A172 (cell line): ENCODE measurements at regions not wholly inside any gene's neighbourhood (a gene's known extent, or its start where the extent isn't known, plus 50 kb on each side); places are given as distances from the start of the nearest gene placed in this dataset.
A peak's percentile ranks its signal among the peaks of the same experiment; 100 is the strongest.

Source experiments
- DNase-seq: peaks from one replicate; pipeline ENCODE4 v3.0.0-alpha.2; 2015; ENCODE audit warnings: low spot score

DNA sequence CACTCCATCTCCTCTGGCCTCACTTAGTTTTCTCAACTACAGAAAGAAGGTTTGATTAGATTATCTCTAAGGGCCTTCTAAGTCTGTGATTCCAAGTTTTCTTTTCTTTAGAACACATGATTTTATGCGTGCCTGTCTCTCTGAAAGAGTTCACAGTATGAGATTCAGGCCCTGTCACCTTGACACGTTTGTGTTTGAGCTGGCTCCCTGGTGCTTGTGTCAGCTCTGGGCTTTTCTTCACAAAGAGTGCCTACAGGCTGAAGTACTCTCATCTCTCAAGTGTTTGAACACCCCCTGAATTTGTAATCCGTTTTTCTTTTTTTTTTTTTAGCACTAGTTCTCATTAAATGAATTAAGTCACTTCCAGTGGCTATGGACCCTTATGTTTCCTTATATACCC, 306.9 kb upstream of the C9orf72 start:
- DNase-seq = no peak

DNA sequence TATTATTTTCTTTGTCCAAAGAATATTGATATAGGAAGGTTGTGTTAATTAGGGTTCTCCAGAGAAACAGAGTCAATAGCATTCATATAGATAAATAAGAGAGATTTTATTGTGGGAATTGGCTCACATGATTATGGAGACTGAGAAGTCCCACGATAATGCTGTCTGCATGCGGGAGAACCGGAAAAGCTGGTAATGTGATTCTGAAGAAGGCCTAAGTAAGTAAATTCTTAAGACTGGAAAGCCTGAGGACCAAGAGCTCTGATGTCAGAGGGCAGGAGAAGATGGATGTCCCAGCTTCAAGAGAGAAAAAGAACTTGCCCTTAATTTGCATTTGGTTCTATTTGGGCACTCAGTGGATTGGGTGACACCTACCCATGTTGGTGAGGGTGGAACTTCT, 307.4 kb upstream of the C9orf72 start:
- no peak for DNase-seq

DNA sequence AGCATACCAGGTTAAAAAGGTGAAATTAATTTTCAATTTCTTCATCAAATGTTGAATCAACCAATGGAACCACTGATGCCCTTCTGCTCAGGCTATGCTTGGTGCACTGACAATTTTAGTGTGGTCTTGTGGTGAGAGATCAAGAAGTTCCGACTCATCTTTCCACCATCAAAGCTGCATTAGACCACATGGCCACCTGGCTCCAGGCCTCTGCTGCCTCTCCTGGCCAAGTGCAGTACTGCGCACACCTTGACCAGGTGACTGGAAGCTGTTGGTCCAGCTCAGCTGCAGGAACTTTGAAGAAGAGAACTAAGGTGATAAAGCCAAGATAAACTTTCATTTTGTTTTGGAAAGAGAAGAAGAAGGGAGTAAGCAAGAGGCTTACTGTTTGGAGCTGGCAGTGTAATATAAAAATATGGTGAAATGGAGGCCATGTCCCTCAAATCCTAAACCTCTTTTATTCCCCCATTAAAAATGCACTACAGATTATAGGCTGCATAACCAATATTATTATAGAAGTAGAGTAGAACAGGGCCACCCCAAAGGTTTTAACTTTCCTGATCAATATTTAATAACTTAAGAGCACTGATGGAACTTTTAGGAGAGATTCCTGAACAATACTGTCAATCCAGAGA, 315.5 kb upstream of the C9orf72 start:
- peak; percentile 38 for DNase-seq

DNA sequence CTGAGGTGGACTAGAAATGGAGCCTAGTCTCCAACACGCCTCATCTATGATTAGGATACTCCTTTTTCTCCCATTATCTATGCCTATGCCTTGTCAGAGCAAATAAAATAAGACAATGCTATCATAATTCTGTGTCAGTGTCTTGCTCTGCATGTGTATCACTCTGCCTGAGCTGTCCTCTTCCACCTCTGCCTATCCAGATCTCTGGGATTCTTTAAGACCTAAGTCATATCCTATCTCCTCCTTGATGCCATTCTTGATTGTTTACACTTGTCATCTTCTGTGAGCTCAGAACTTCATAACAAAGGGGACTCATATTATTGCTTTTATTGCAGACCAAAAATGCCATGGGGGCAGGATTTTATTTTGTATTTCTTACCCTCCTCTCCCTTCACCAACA, 351.2 kb upstream of the C9orf72 start:
- no peak for DNase-seq

DNA sequence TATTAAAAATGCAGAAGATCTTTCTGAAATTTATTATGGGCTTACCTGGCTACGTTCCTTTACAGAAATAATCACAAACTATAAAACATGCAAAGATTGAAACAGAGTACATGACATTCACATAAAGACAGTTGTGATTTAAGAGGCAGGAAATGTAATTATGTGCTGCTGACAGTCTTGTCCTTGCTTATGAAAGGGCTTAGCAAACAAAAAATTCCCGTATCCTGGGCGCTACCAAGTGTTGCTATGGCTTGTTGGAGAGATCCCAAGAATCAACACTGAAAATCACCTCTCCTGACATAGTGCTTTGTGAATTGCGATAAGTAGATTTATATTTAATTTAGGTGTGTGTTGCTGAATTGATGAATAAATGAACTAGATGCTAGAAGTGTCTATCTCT, 352.5 kb upstream of the C9orf72 start:
- no peak for DNase-seq

DNA sequence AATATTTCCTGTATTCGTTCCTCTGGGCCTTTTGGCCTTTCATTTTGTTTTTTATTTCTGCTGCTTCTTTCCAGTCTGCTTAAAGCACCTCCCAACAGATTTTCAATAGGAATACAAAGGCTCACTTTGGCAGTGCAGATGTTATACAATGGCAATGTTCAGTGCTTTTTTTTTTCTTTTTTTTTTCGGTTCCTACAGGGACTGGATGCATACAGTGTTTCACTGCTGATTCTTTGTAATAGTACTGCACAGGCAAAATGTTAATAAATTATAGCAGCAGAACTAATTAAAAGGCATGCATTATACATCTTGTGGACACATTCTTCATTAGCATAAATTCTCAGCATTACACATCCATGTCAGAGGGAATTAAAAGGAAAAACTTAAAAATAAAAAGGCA, 356.6 kb upstream of the C9orf72 start:
- DNase-seq = no peak

DNA sequence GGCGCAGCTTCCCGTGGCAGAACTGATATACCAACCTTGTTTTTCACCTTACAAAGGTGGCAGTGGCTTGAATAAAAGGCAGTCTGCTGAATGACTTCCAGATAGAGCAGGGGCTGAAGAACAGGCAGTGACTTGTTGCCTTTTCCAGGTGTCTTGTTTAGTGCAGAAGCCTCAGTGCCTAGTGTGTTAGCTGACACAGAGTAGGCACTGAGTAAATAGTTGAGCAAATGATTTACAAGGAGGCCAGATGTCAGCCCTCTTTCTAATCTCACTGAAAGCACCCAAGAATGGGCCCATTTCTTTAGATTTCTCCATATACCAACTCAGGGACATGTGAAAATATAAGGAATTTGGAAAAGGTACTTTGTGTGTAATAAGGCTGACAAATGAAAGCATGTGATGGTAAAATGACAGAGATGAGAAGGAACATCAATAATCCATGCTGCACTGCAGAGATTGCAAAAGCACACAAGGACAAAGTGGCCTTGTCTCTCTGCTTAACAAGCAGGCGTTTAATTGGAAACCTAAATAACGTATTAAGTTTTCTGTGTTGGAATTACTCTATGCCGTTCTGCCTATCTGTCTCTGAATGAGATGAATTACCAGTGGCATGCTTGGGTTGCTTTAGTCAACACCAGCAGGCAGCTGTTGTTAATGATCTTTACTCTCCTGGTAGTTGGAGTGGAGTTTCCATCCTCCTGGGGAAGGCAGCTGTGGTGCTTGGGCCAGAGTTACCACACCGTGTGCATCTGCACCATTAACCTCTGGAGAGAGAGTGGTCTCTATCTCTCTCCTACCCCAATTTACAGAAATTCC, 360.1 kb upstream of the C9orf72 start:
- DNase-seq = no peak

DNA sequence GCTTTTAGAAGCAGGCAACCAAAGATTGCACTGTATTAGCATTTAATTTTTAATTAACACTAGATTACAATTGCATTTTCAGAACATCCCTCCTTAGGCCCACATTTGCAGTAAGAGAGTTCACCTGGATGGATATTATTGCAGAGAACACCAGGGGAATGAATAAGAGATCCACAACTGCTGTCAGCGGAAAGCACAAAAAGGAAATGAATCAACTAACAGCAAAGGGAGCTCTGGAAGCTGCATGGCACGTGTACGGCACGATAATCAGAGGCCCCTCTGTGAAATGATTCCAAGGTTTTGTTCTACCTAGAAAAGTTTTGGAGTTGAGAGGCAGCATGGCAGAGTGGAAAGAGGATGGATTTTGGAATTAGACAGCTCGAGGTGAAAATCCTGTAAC, 361.2 kb upstream of the C9orf72 start:
- no peak for DNase-seq

DNA sequence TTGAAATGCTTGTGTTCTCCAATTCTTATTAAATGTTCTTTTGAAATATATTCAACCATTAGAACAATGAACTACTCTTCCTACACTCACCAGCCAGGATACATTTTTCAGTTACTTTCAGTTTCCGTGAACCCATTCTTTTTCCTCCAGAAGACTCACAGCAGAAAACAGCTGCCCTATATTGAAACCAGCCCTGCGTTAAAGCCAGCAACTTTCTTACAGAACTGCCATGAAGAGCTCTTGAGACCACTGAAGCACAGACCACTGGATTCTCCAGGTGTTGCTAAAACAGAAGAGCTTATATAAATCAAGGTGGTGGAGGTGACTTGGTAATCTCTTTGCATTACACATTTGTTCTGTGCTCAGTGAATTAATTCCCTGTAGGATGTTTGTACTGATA, 365.9 kb upstream of the C9orf72 start:
- DNase-seq = no peak

DNA sequence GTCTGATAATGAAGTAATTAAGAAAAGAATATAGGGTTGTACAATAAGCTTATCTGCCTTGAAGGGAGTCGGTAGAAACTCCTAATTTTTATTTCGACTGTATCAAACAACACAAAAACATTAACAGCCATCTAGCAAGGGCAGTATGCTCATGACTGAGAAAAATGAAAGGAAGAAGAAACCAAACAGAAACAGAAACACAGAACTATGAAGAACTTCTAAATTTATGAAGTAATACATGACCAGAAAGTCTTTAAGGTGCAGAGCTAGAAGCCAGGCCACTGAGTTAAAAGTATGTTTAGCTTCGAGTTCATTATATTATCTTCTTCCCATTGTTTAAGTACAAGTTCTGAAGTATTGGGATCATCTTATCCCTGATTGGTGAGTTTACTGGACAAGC, 367.3 kb upstream of the C9orf72 start:
- no peak for DNase-seq

DNA sequence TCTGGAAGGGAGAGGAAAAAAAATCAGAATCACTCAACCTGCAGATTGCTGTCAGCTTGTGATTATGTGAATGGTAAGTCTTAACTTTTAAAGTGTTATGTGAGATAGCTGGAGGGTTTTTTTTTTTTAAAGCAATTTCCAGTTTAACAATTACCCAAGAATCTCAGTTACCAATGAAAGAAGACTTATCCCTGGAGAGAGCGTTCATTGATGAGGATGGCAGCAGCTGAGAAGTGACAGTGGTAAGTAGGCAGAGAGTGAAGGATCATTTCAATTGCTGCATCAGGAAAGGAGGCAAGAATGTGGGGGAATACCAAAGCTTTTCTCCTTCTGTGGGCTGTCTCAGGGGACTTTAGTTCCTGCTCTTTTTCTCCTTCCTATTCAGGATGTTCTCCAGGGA, 370.2 kb upstream of the C9orf72 start:
- DNase-seq = no peak

DNA sequence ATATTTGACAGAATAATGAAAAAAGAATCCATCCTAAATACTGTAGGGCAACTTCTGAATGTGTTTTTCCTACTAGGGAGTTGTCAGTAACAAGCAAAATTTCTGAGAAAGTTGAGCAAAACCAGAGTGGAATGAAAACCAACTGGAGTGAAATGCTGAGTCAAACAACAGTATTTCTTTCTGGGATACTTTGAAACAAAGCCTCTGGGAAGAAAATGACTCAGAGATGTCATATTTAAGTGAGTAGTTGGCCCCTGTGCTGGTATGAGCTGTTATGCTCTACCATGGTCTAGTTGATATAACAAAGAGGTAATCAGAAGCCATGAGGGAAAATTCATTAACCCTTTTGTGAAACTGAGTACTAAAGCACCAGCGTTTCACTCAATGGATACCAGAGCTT, 372.1 kb upstream of the C9orf72 start:
- peak; percentile 10 for DNase-seq

DNA sequence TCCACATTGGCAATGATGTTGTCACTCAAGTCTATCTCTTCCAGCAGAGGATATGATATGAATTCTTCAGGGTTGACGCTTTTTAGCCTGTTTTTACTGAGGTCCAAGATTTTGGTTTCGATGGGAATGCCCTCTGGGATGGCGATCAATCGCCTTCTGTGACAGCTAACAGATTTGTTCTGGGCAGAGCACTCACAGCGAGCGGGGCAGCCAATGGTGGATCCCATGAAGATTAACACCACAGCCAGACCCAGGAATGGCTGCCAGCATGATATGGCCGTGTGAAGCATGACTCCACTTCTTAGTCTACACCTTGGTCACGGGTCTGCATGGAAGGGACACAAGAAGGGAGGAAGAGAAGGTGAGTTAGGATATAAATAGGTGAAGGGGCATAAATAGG, 377.1 kb upstream of the C9orf72 start:
- DNase-seq = no peak

DNA sequence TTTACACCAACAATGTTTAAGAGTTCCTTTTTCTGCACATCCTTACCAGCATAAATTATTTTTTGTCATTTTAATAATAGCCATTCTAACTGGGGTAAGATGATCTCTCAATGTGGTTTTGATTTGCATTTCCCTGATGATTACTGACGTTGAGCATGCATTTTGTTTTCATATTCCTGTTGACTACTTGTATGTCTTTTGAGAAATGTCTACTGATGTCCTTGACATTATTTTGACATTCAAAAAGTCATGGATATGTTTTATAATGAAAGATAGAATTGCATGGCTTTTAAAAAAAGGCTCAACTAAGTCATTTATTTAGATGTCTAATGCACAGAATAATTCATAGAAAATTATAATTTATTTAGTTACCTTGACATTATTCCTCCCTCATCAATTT, 381.6 kb upstream of the C9orf72 start:
- no peak for DNase-seq

DNA sequence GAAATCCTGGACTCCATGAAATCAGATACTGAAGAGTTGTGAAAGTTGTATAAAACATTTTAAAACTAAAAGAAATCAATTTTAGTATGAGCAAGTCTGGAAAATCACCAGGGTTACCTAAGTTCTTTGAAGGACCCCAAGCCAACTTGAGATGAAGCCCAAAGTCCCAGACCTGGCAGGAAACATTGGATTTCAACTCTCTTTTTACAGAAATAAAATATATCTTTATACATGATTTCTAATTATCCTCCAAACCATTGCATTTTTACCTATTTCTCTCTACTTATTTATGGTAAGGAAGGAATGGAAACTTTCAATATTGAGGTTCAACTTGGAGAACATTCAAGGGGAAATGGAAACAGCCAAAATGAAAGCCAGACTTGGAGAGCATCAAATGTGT, 390.6 kb upstream of the C9orf72 start:
- no peak for DNase-seq

DNA sequence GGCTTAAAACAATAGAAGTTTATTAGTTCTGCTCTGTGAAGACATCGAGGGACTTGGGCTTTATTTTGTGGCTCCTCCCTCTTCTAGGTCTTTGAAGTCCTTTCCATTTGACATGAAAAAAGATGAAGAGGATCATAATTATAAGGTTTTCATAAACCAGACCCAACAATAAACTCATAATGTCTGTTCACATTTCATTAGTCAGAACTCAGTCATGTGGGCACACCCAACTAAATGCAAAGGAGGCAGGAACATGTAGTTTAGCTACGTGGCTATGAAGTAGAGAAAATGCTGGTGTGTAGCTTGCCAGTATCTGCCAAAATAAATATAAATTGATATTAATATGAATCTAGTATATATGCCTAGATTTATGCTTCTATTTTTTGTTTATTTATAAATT, 393.9 kb upstream of the C9orf72 start:
- no peak for DNase-seq

DNA sequence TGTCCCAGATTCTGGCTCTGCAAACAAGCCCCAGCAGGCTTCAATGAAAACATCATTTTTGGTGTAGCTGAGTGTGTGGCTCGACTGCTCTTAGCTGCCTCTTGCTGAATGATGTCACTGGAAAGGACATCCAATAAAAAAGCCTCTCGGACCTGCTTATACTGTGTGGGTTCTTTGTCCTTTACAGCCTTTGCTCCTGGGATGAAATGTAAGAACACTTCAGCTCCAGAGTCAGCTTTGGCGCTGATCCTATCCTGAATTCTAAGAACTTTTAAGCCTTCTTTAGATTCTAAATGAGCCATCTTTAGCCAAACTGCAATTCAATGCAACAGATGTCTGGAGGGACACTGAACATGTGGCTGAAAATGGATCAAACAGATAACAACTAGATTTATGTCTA, 404.6 kb upstream of the C9orf72 start:
- DNase-seq = no peak

DNA sequence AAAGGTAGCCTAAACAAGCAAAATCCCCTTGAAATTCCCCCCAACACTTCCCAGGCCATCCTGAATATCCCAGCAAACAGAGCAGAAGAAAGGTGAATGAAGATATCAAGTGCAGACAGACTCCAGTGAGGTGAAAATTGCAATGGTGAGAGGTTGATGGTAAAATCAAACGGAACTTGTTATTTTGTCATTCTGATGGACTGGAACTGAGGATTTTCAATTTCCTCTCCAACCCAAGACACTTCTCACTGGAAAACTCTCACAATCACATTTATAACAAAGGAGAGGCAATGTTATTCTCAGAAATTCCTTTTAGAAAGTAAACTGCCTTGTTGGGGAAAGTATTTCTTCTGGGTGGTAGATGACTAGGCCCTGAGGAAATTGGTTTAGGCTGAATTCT, 412.4 kb upstream of the C9orf72 start:
- DNase-seq = no peak

DNA sequence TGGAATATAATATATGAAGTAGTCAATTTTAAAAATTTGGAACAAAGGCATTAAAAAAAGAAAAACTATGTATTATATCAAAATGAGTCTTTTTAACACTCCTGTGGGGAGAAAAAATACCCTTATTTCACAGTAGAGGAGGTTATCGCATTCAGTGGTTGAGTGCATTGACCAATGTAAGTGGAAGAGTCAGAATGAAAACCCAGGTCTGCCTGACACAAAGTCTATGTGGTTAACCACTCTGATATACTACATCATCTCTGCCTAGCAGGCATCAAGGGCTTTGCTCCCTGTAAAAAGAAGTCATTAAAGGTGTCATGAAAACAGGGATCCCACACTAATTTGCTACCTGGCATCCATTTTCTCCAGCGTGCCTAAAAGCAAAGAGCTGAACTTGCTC, 417.2 kb upstream of the C9orf72 start:
- no peak for DNase-seq

DNA sequence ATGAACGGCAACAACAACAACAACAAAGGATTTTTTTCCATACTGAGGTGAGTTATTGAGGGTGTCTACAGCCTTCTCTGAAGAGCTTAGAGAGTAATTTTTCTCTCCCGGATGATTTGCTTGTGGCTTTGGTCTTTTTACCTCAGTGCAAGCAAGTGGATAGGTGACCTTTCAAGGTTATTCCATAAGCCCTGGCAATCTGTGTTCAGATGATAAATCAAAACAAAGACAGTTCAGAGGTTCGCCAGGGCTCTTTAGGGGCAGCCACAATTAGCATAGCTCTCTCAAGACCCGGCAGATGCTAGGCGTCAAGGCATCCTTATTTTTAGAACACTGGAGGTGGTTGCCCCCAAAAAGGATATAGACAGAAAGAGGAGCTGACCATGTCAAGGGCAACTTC, 417.9 kb upstream of the C9orf72 start:
- DNase-seq = no peak

DNA sequence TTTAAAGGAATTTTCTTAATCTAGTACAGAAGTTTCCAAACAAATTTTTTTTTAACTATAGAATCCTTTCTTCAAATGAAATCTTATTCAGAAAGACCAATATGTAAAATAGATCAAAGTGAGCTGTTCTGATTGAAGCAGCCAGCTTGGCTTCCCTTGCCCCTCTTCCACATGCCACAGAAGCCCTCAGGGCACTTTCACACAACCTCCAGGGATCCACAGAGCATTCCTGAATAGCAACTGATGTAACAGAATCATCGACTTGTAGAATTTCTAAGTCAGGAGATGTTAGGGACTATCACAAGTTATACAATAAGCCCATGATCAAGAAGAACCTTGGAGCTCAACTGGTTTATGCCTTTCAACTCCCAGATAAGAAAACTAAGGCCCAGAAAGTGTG, 427.8 kb upstream of the C9orf72 start:
- no peak for DNase-seq

DNA sequence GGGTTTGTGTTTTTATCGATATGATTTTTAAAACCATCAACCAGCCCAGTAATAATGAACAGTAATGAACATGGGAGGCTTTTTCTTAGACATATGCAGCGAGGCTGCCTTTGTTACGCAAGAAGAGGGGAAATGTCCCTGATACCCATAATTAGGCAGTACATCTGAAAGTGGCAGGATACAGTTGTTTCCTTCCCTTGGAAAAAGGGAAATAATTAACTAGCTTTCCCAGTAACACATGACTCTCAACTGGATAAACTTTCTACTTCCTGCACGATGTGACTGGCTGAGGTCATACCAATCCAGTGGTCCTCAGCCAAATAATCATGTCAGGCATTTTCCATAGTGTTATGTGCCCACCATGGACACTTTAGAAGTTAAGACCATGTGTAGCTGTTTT, 431.6 kb upstream of the C9orf72 start:
- DNase-seq = no peak

DNA sequence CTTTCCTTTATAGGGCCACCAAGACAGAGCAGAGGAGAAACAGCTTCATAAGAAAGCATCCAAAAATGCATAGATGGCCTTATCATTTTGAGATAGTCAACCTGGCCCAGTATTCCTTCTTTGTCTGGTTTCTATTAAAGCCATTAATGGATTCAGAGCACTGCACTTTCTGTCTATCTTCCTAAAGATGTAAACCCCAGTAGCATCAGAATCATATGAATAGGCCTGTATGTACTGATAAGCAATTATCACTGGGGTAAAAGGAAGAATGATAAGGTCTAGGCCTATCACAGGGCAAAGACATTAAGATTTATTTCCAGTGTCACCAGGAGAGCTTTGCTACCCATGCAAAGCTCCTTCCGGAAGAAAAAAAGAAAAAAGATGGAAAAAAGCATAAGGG, 432.5 kb upstream of the C9orf72 start:
- no peak for DNase-seq
